Suprapubic skin (tissue), 4 donors: ENCODE measurements at regions not wholly inside any gene's neighbourhood (a gene's known extent, or its start where the extent isn't known, plus 50 kb on each side); places are given as distances from the start of the nearest gene placed in this dataset.

Experiments used
- DNase-seq, 2 donors: peaks; one replicate each; pipeline ENCODE4 v3.0.0-alpha.2; 2019; ENCODE audit warnings: low spot score in 2 of 2
- H3K27ac ChIP-seq: fragments of 200-600 bp; sonication (generic); one replicate; pipeline ENCODE4 v1.5.1; 2019
- H3K27me3 ChIP-seq: fragments of 200-600 bp; sonication (generic); one replicate; pipeline ENCODE4 v1.5.1; 2019
- H3K36me3 ChIP-seq: fragments of 200-600 bp; sonication (generic); one replicate; pipeline ENCODE4 v1.5.1; 2019
- H3K4me1 ChIP-seq: fragments of 200-600 bp; sonication (generic); one replicate; pipeline ENCODE4 v1.5.1; 2019
- H3K4me3 ChIP-seq: fragments of 200-600 bp; sonication (generic); one replicate; pipeline ENCODE4 v1.5.1; 2019; ENCODE audit warnings: mild to moderate bottlenecking
- H3K9me3 ChIP-seq: fragments of 200-600 bp; sonication (generic); one replicate; pipeline ENCODE4 v1.5.1; 2019
- CTCF ChIP-seq, 2 donors: fragments of 200-600 bp in 1 of 2; fragments of 450-650 bp in 1 of 2; sonication (generic) in 1 of 2; IDR thresholded peaks; one replicate each; pipeline ENCODE4 v1.5.1; 2016 to 2019; ENCODE audit warnings: antibody characterized with exemption in 2 of 2, mild to moderate bottlenecking in 1 of 2, moderate library complexity in 1 of 2
- EP300 ChIP-seq: sonication (generic); formaldehyde crosslinking; IDR thresholded peaks from one replicate; pipeline ENCODE4 v1.6.1; 2017; ENCODE audit warnings: antibody characterized with exemption
- POLR2A ChIP-seq, 2 donors: fragments of 450-650 bp; IDR thresholded peaks; one replicate each; pipeline ENCODE4 v1.6.1; 2017; ENCODE audit warnings: antibody characterized with exemption in 2 of 2, mild to moderate bottlenecking in 2 of 2, moderate library complexity in 2 of 2
- POLR2AphosphoS5 ChIP-seq, 3 donors: sonication (generic); formaldehyde crosslinking; IDR thresholded peaks; one replicate each; pipeline ENCODE4 v1.6.1; 2017; ENCODE audit warnings: antibody characterized with exemption in 3 of 3
- WGBS: methylation state at CpG from one replicate; pipeline ENCODE4 v1.1.5; 2018; 5-methylcytosine and 5-hydroxymethylcytosine counted together

- Histone ChIP-seq H3K4me3 (no peak overlapping the region), H3K9me3 (no peaks in the 10 kb centered on the region), H3K27ac (no peak overlapping the region), H3K36me3 (no peaks in the 10 kb centered on the region), H3K4me1 (no peaks in the 10 kb centered on the region), H3K27me3 (no peaks in the 10 kb centered on the region)
- TF ChIP-seq CTCF (IDR thresholded peaks at IDR 0.05) = no peak
- no peak for TF ChIP-seq POLR2A (IDR thresholded peaks at IDR 0.05)
- TF ChIP-seq POLR2AphosphoS5 (IDR thresholded peaks at IDR 0.05) = no peak
- no peak for TF ChIP-seq EP300
- 0% methylated on average over 1 of the region's 1 CpG for WGBS
- no peak for DNase-seq
Measured at GRCh38 chr21:18026359-18026758, 207.2 kb upstream of the C21orf91 start.

- TF ChIP-seq EP300 (no peak), POLR2AphosphoS5 (IDR thresholded peaks at IDR 0.05) (no peak), CTCF (IDR thresholded peaks at IDR 0.05) (no peak), POLR2A (IDR thresholded peaks at IDR 0.05) (no peak)
- WGBS = 94% methylated on average over 2 of the region's 2 CpGs
- Histone ChIP-seq H3K36me3 (no peaks in the 10 kb centered on the region), H3K27ac (no peak overlapping the region), H3K27me3 (no peaks in the 10 kb centered on the region), H3K9me3 (no peaks in the 10 kb centered on the region), H3K4me1 (no peaks in the 10 kb centered on the region), H3K4me3 (no peak overlapping the region)
- no peak for DNase-seq
Measured at GRCh38 chr21:18023711-18024110, 204.6 kb upstream of the C21orf91 start.

- Histone ChIP-seq H3K27me3 (no peaks in the 10 kb centered on the region), H3K27ac (no peak overlapping the region), H3K4me3 (no peak overlapping the region), H3K9me3 (no peaks in the 10 kb centered on the region), H3K36me3 (no peaks in the 10 kb centered on the region), H3K4me1 (no peaks in the 10 kb centered on the region)
- WGBS = 95% methylated on average over 4 of the region's 4 CpGs
- TF ChIP-seq CTCF (IDR thresholded peaks at IDR 0.05) (no peak), POLR2A (IDR thresholded peaks at IDR 0.05) (no peak), EP300 (no peak), POLR2AphosphoS5 (IDR thresholded peaks at IDR 0.05) (no peak)
- DNase-seq = no peak
Measured at GRCh38 chr21:18023157-18023556, 204.0 kb upstream of the C21orf91 start.

- DNase-seq = no peak
- H3K4me1 ChIP-seq = no peaks in the 10 kb centered on the region
- no peaks in the 10 kb centered on the region for H3K36me3 ChIP-seq
- no peak overlapping the region for H3K27ac ChIP-seq
- no peak for TF ChIP-seq CTCF (IDR thresholded peaks at IDR 0.05)
- TF ChIP-seq POLR2AphosphoS5 (IDR thresholded peaks at IDR 0.05) = no peak
- no peak for TF ChIP-seq POLR2A (IDR thresholded peaks at IDR 0.05)
- no peak for TF ChIP-seq EP300
- no peak overlapping the region for H3K4me3 ChIP-seq
- H3K9me3 ChIP-seq = no peaks in the 10 kb centered on the region
- H3K27me3 ChIP-seq = no peaks in the 10 kb centered on the region
- 62% methylated on average over 1 of the region's 1 CpG for WGBS
Measured at GRCh38 chr21:18007121-18007520, 188.0 kb upstream of the C21orf91 start.

- Histone ChIP-seq H3K36me3 (no peaks in the 10 kb centered on the region), H3K27ac (no peak overlapping the region), H3K9me3 (no peaks in the 10 kb centered on the region), H3K27me3 (no peaks in the 10 kb centered on the region), H3K4me1 (no peaks in the 10 kb centered on the region), H3K4me3 (no peak overlapping the region)
- no peak for DNase-seq
- 67% methylated on average over 2 of the region's 2 CpGs for WGBS
- TF ChIP-seq POLR2AphosphoS5 (IDR thresholded peaks at IDR 0.05) = no peak
- TF ChIP-seq CTCF (IDR thresholded peaks at IDR 0.05) = no peak
- no peak for TF ChIP-seq EP300
- TF ChIP-seq POLR2A (IDR thresholded peaks at IDR 0.05) = no peak
Measured at GRCh38 chr21:18006691-18007090, 187.5 kb upstream of the C21orf91 start.
